Omental fat pad (tissue), 3 donors: ENCODE measurements at regions not wholly inside any gene's neighbourhood (a gene's known extent, or its start where the extent isn't known, plus 50 kb on each side); places are given as distances from the start of the nearest gene placed in this dataset.

Source experiments
- ATAC-seq: fragments of 150-250 bp; one replicate; pipeline ENCODE4 v1.9.1; 2016; ENCODE audit warnings: mild to moderate bottlenecking, moderate library complexity; ENCODE audit not compliant: low FRiP score
- DNase-seq: peaks from one replicate; pipeline ENCODE4 v3.0.0-alpha.2; 2019; ENCODE audit warnings: low spot score
- CTCF ChIP-seq, 3 donors: fragments of 450-650 bp; IDR thresholded peaks; one replicate each; pipeline ENCODE4 v1.5.1; 2016 to 2017; ENCODE audit warnings: antibody characterized with exemption in 3 of 3, mild to moderate bottlenecking in 3 of 3, moderate library complexity in 2 of 3

- DNase-seq (no peak), ATAC-seq (no peak)
- TF ChIP-seq CTCF (IDR thresholded peaks at IDR 0.05), result no peak
Observed at GRCh38 chr5:81904861-81905260, 67.0 kb upstream of the ATG10 start.

DNA sequence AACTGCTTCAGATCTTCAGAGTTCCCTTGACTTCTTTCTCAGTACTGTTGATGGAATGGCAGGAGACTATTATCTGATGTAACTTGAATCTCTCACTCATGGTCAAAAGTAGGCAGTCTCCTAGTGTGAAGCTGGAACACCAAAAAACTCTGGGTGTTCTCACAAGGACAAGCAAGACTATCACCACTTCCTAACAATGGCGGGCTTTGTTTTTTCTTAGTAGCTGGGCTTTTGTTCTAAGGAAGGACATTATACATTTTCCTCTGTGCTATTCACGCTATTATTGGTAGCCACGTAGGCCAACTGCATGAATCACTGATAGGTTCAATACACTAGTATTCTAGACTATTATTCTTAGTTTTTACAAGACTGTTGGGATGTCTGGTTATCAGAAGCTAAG lies 67.7 kb upstream of the ATG10 start:
- ATAC-seq (no peak), DNase-seq (no peak)
- no peak for TF ChIP-seq CTCF (IDR thresholded peaks at IDR 0.05)

DNA sequence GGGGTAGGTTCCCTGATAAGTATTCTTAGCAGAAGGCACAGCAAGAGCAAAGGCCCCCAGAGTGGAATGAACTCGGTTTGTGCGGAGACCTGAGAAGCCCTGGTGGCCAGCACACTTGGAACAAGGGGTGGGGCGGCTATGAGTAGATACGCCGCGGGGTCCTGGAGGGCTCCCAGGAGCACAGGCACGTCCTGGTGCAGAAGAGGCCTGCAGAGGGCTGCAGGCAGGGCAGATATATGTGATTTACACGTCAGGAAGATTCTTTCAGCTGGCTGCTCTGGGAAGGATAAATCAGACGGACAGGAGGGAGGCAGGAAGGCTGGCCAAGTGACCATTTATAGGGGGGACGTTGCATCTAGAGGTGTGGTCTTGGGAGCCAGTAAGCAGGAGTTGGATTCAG lies 70.2 kb upstream of the ATG10 start:
- TF ChIP-seq CTCF (IDR thresholded peaks at IDR 0.05), result no peak
- ATAC-seq, result no peak
- DNase-seq, result no peak

DNA sequence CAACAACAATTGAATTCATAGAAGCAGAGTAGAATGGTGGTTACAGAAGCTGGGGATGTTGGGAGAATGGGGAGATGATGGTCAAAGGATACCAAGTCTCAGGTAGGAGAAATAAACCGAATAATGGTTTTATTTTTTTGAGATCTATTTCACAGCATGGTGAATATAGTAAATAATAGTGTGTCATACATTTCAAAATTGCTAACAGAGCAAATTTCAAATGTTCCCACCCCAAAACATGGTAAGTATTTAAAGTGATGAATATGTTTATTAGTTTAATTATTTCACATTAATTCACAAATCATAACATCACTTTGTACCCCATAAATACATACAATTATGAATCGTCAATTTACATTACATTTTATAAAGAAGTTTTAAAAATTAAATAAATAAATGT lies 72.7 kb upstream of the ATG10 start:
- ATAC-seq (no peak), DNase-seq (no peak)
- no peak for TF ChIP-seq CTCF (IDR thresholded peaks at IDR 0.05)

DNA sequence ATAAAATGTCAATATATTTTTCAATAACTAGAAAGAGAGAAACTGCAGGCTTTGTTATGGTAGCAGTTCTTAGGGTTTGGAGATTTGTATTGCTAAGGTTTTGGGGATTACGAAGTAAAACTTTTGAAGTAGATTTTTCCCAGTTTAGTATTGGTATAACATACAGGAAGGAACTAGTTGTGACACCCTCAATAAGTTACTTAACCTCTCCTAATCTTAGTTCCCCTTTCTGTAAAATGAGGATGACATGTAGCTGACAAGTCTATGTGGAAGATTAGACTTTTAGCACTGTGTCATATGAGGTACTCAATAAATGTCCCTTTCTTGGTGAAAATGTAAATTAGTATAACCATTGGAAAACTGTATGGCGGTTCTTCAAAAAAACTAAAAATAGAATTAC lies 73.4 kb upstream of the ATG10 start:
- ATAC-seq, result no peak
- TF ChIP-seq CTCF (IDR thresholded peaks at IDR 0.05), result no peak
- no peak for DNase-seq

GRCh38 chr5:81896764-81897163 lies 75.1 kb upstream of the ATG10 start:
- ATAC-seq (no peak), DNase-seq (no peak)
- TF ChIP-seq CTCF (IDR thresholded peaks at IDR 0.05), result no peak

- DNase-seq (no peak), ATAC-seq (no peak)
- no peak for TF ChIP-seq CTCF (IDR thresholded peaks at IDR 0.05)
Observed at GRCh38 chr5:81895307-81895706, 76.5 kb upstream of the ATG10 start.
